22Rv1 (cell line): ENCODE measurements at regions not wholly inside any gene's neighbourhood (a gene's known extent, or its start where the extent isn't known, plus 50 kb on each side); places are given as distances from the start of the nearest gene placed in this dataset.

ENCODE experiments used
- ZFX ChIP-seq: fragments of 450-650 bp; IDR thresholded peaks from 2 replicates; pipeline ENCODE4 v1.6.1; 2017; ENCODE audit warnings: antibody characterized with exemption, borderline replicate concordance
- TF ChIP-seq, protein P1 (sequence below): fragments of 450-650 bp; IDR thresholded peaks from 2 replicates; pipeline ENCODE4 v1.5.1; 2017; ENCODE audit warnings: mild to moderate bottlenecking

DNA sequence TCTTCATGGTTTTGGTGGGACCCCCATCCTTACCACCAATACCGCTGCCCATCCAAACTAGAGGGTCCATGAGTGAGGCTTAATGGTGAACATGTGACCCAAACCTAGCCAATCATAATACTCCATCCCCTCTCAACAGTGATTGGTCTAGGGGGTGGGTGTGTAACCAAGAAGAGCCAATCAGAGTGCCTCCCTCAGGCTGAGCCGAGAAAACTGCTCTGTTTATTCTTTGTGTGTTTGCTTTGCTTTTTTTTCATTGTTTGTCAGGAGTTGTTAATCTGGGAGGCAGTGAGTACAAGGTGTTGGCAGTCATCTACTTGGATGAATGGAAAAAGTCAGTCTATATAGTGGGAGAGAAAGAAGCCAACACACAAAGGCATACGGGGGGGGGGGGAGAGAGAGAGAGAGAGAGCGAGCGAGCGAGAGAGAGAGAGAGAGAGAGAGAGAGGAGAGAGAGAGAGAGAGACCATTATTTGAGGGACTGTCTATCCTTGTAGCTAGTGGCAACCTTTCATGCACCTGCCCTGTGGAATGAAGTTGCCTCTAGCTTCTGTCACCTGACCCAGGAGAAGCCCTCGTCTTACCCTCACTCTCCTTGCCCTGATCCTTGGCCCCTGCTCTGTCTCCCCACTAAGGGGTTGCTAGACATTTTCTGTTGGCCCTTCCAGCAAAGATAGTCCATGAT, 441.7 kb downstream of the TYW1 start:
- TF ChIP-seq, protein P1, sequence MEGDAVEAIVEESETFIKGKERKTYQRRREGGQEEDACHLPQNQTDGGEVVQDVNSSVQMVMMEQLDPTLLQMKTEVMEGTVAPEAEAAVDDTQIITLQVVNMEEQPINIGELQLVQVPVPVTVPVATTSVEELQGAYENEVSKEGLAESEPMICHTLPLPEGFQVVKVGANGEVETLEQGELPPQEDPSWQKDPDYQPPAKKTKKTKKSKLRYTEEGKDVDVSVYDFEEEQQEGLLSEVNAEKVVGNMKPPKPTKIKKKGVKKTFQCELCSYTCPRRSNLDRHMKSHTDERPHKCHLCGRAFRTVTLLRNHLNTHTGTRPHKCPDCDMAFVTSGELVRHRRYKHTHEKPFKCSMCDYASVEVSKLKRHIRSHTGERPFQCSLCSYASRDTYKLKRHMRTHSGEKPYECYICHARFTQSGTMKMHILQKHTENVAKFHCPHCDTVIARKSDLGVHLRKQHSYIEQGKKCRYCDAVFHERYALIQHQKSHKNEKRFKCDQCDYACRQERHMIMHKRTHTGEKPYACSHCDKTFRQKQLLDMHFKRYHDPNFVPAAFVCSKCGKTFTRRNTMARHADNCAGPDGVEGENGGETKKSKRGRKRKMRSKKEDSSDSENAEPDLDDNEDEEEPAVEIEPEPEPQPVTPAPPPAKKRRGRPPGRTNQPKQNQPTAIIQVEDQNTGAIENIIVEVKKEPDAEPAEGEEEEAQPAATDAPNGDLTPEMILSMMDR = no peak
- no peak for TF ChIP-seq ZFX
